OCI-LY3 (cell line): ENCODE measurements at regions not wholly inside any gene's neighbourhood (a gene's known extent, or its start where the extent isn't known, plus 50 kb on each side); places are given as distances from the start of the nearest gene placed in this dataset.

Experiments used
- H2AFZ ChIP-seq: fragments of 200-600, 300-600 bp; shearing (Covaris generic); 2 replicates; pipeline ENCODE4 v1.6.0; 2014; ENCODE audit warnings: antibody characterized with exemption, low read depth, low read length
- H3K27ac ChIP-seq: fragments of 200-600, 300-600 bp; sonication (generic); 2 replicates; pipeline ENCODE4 v1.5.1; 2014; ENCODE audit warnings: mild to moderate bottlenecking, low read length, moderate library complexity, mixed read lengths
- H3K27me3 ChIP-seq: fragments of 200-600, 300-600 bp; sonication (generic); 2 replicates; pipeline ENCODE4 v1.6.1; 2014; ENCODE audit warnings: low read depth, low read length, mixed read lengths
- H3K36me3 ChIP-seq: fragments of 200-600, 300-600 bp; sonication (generic); replicated peaks from 2 replicates; pipeline ENCODE3; 2014; ENCODE audit warnings: low read depth, low read length, mixed read lengths
- H3K4me1 ChIP-seq: fragments of 300-600, 200-600 bp; sonication (generic); 2 replicates; pipeline ENCODE4 v1.6.1; 2014; ENCODE audit warnings: low read length, mixed read lengths
- H3K4me2 ChIP-seq: fragments of 200-600, 300-600 bp; sonication (generic); 2 replicates; pipeline ENCODE4 v1.6.1; 2014; ENCODE audit warnings: low read length, mixed read lengths
- H3K4me3 ChIP-seq: fragments of 300-600, 200-600 bp; sonication (generic); 2 replicates; pipeline ENCODE4 v1.5.1; 2014; ENCODE audit warnings: antibody characterized with exemption, mild to moderate bottlenecking, low read length, moderate library complexity
- H3K79me2 ChIP-seq: fragments of 300-600, 200-600 bp; shearing (Covaris generic); 2 replicates; pipeline ENCODE4 v1.6.1; 2014; ENCODE audit warnings: mild to moderate bottlenecking, low read length, mixed read lengths
- H3K9ac ChIP-seq: fragments of 300-600, 200-600 bp; shearing (Covaris generic); 2 replicates; pipeline ENCODE4 v1.6.0; 2014; ENCODE audit warnings: mild to moderate bottlenecking, low read length, moderate library complexity
- H3K9me3 ChIP-seq: fragments of 200-600, 300-600 bp; shearing (Covaris generic); 2 replicates; pipeline ENCODE4 v1.6.1; 2014; ENCODE audit warnings: low read length, mixed read lengths; ENCODE audit not compliant: insufficient read depth
- H4K20me1 ChIP-seq: fragments of 200-600, 300-600 bp; sonication (generic); 2 replicates; pipeline ENCODE4 v1.6.1; 2016; ENCODE audit warnings: low read length, mixed read lengths; ENCODE audit not compliant: insufficient read depth
- CTCF ChIP-seq: fragments of 200-600, 300-600 bp; sonication (generic); IDR thresholded peaks from 2 replicates; pipeline ENCODE4 v1.5.1; 2014; ENCODE audit warnings: antibody characterized with exemption, low read length, low read depth
- EZH2phosphoT487 ChIP-seq: fragments of 200-600 bp; shearing (Covaris generic); IDR thresholded peaks from 2 replicates; pipeline ENCODE4 v1.6.1; 2018; ENCODE audit warnings: antibody characterized with exemption, mixed run types, low read depth

GRCh38 chr2:57936216-57936615 lies 110.4 kb upstream of the VRK2 start:
- H3K4me3 ChIP-seq = no peak overlapping the region
- TF ChIP-seq CTCF (no peak), EZH2phosphoT487 (no peak)
- H4K20me1 ChIP-seq = no peaks in the 10 kb centered on the region
- no peaks in the 10 kb centered on the region for H3K27me3 ChIP-seq
- no peak overlapping the region for H3K27ac ChIP-seq
- H3K4me1 ChIP-seq = no peaks in the 10 kb centered on the region
- peaks cover 20% of the 10 kb centered on the region for H3K9me3 ChIP-seq
- no peaks in the 10 kb centered on the region for H3K79me2 ChIP-seq
- no peak overlapping the region for H3K9ac ChIP-seq
- H3K4me2 ChIP-seq = no peak overlapping the region
- no peak overlapping the region for H2AFZ ChIP-seq
- H3K36me3 ChIP-seq = peaks cover 9% of the 10 kb centered on the region

GRCh38 chr2:57937456-57937855 lies 109.2 kb upstream of the VRK2 start:
- Histone ChIP-seq H3K27me3 (no peaks in the 10 kb centered on the region), H3K9me3 (peaks cover 20% of the 10 kb centered on the region), H3K79me2 (no peaks in the 10 kb centered on the region), H3K27ac (no peak overlapping the region), H3K36me3 (peaks cover 9% of the 10 kb centered on the region), H3K4me3 (no peak overlapping the region), H4K20me1 (no peaks in the 10 kb centered on the region), H3K4me2 (no peak overlapping the region), H2AFZ (no peak overlapping the region), H3K4me1 (no peaks in the 10 kb centered on the region), H3K9ac (no peak overlapping the region)
- TF ChIP-seq CTCF = no peak

GRCh38 chr2:57941816-57942215 lies 104.8 kb upstream of the VRK2 start:
- Histone ChIP-seq H3K79me2 (no peaks in the 10 kb centered on the region), H3K9ac (no peak overlapping the region), H3K36me3 (no peaks in the 10 kb centered on the region), H2AFZ (no peak overlapping the region), H3K27ac (no peak overlapping the region), H3K4me1 (no peaks in the 10 kb centered on the region), H3K9me3 (no peaks in the 10 kb centered on the region), H4K20me1 (no peaks in the 10 kb centered on the region), H3K4me3 (no peak overlapping the region), H3K27me3 (no peaks in the 10 kb centered on the region), H3K4me2 (no peak overlapping the region)
- TF ChIP-seq EZH2phosphoT487 (no peak), CTCF (no peak)

GRCh38 chr2:57943315-57943714 lies 103.3 kb upstream of the VRK2 start:
- Histone ChIP-seq H3K27me3 (no peaks in the 10 kb centered on the region), H3K4me2 (no peak overlapping the region), H3K27ac (no peak overlapping the region), H3K9ac (no peak overlapping the region), H2AFZ (no peak overlapping the region), H3K4me3 (no peak overlapping the region), H3K9me3 (no peaks in the 10 kb centered on the region), H3K36me3 (no peaks in the 10 kb centered on the region), H4K20me1 (no peaks in the 10 kb centered on the region), H3K79me2 (no peaks in the 10 kb centered on the region), H3K4me1 (no peaks in the 10 kb centered on the region)
- TF ChIP-seq EZH2phosphoT487 (no peak), CTCF (no peak)
